Naive B cell (primary cell): ENCODE measurements at regions not wholly inside any gene's neighbourhood (a gene's known extent, or its start where the extent isn't known, plus 50 kb on each side); places are given as distances from the start of the nearest gene placed in this dataset.
"Not testable (repeated sequence)": the region's sequence is repeated elsewhere in the genome, so short reads cannot be mapped to it uniquely, and the experiment has no call there.

ENCODE experiments used
- ATAC-seq, 2 donors: fragments of 150-1000 bp; cut with Tn5 transposase; 2 replicates each; pipeline ENCODE4 v1.10.0; 2021; ENCODE audit warnings: low read depth in 2 of 2, mild to moderate bottlenecking in 2 of 2, moderate library complexity in 2 of 2
- DNase-seq: peaks from one replicate; pipeline ENCODE4 v3.0.0; 2022
- H3K27ac Mint-ChIP-seq, 6 donors: one replicate each; pipeline ENCODE4 v1.8.0; 2020 to 2022; ENCODE audit warnings: mild to moderate bottlenecking in 6 of 6, mixed read lengths in 6 of 6, moderate library complexity in 5 of 6, inconsistent platforms in 2 of 6
- H3K27me3 Mint-ChIP-seq, 3 donors: one replicate each; pipeline ENCODE4 v1.8.0; 2021 to 2022; ENCODE audit warnings: mixed read lengths in 3 of 3, mild to moderate bottlenecking in 1 of 3
- H3K36me3 Mint-ChIP-seq, 2 donors: one replicate each; pipeline ENCODE4 v1.8.0; 2020 to 2022; ENCODE audit warnings: mixed read lengths in 2 of 2, inconsistent platforms in 1 of 2, mild to moderate bottlenecking in 1 of 2
- H3K4me1 Mint-ChIP-seq, 3 donors: one replicate each; pipeline ENCODE4 v1.8.0; 2020 to 2022; ENCODE audit warnings: mixed read lengths in 3 of 3, inconsistent platforms in 1 of 3, mild to moderate bottlenecking in 1 of 3, moderate library complexity in 1 of 3
- H3K4me3 Mint-ChIP-seq, 8 donors: one replicate each; pipeline ENCODE4 v1.8.0; 2020 to 2022; ENCODE audit warnings: mild to moderate bottlenecking in 8 of 8, mixed read lengths in 8 of 8, moderate library complexity in 8 of 8, inconsistent platforms in 2 of 8
- H3K9me3 Mint-ChIP-seq, 7 donors: one replicate each; pipeline ENCODE4 v1.8.0; 2020 to 2022; ENCODE audit warnings: mixed read lengths in 7 of 7, mild to moderate bottlenecking in 5 of 7, inconsistent platforms in 2 of 7, moderate library complexity in 1 of 7

DNA sequence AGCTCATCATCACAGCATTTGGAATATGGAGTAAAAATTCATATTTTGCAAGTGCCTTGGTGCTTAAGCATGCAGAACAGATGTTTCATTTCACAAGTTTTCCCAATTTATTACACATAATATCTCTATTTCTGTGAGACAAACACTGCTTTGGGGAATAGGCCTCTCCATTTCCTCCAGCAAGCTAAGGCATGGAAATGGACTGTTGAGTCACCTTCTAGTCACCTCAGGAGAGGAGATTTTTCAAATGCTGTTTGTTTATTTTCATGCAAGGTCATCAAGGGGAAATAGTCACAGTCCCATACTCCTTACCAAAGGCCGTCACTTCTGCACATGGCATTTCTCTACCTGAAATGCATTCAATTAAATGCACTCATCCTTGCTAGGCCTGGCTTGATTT, 57.4 kb upstream of the NUTM2D start:
- H3K4me3 Mint-ChIP-seq, H3K27ac Mint-ChIP-seq, DNase-seq, H3K9me3 Mint-ChIP-seq, ATAC-seq, H3K27me3 Mint-ChIP-seq, H3K4me1 Mint-ChIP-seq, H3K36me3 Mint-ChIP-seq: not testable (repeated sequence)

DNA sequence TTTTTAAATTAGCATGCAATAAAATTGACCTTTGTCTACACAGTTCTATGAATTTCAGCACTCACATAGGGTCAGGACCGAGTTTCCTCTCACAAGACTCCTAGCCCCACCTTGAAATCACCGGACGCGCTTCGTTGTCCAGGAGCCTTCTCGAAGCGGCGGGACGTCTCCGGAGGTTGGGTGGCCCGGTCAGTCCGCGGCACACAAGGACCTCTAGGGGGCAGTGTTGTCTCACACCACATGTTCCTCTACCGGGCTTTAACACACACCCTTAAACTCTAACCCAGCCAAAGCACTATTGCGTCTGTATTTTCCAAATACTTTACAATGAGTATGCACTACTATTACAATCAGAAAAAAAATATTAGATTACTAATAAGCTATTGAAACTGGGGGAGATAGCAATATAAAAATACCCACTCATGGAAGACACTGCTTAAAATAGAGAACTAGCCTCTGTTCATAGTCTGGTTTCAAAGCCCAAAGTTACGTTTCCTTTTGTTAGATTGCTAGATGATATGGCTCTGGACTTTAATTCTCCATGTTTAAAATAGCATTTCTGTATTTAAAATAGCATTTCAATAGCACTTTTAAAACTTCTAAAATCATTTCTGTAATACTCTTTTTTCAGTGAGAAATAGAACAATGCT, 56.0 kb upstream of the NUTM2D start:
- not testable (repeated sequence) for H3K27me3 Mint-ChIP-seq, H3K36me3 Mint-ChIP-seq, H3K9me3 Mint-ChIP-seq, H3K4me3 Mint-ChIP-seq, H3K27ac Mint-ChIP-seq, H3K4me1 Mint-ChIP-seq
- DNase-seq (peak; percentile 22), ATAC-seq (peak; percentile 95 to 98)

DNA sequence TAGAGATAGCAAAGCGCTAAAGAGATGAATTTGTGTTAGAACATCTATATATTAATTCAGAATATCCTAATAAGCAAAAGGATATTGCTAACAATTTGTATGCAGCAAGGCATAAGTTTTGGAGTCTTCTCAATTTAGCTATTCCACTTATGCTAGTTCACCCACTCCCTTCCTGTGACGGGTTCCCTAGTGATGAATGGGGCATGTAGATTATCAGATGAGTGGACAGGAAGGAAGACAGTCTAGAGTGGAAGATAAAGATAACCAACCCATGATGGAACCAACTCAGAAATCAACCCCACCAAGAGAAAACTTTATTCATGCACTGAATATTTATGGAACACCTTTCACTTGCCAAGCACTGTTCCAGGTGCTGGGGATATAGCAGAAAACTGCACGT, 55.4 kb upstream of the NUTM2D start:
- H3K27ac Mint-ChIP-seq, ATAC-seq, H3K36me3 Mint-ChIP-seq, H3K4me1 Mint-ChIP-seq, H3K4me3 Mint-ChIP-seq, H3K27me3 Mint-ChIP-seq, H3K9me3 Mint-ChIP-seq, DNase-seq: not testable (repeated sequence)

DNA sequence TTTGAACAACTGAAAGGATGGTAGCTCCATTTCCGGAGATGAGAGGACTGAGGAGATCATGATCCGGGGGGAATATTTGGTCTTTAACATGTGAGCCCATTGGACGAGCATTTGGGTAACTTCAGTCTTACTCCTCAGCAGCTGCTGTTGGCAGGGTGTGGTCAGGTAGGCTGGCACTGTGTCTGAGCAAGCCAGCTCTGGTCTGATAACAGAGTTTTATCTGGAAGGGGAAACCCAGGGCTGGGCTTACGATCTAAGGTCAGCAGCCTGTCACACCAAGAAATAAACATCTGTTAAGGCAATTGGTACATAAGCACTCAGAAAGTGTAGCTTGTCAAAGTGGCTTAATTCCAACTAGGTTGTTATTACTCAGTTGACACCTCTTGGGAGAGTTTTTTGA, 53.8 kb upstream of the NUTM2D start:
- H3K36me3 Mint-ChIP-seq, ATAC-seq, H3K4me3 Mint-ChIP-seq, H3K4me1 Mint-ChIP-seq, H3K27ac Mint-ChIP-seq, DNase-seq, H3K9me3 Mint-ChIP-seq, H3K27me3 Mint-ChIP-seq: not testable (repeated sequence)

DNA sequence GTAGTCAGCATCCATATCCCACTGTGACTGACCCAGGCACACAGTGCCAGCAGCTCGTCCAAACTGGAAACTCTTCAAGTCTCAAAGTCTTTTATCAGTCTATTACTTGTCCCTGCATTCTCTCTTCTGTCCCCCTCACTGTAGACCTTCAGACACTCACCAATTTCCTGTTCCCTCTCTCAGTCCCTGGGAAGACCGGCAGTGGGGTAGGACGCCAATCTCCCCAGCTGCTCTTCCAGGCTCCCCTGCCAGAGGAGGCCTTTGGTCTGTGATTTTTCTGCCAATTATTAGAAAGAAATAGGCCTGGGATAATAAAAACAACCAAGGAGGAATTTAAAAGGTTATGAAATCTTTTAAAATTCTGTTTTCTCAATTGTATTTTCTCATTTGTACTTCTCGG, 50.9 kb upstream of the NUTM2D start:
- H3K27ac Mint-ChIP-seq, H3K9me3 Mint-ChIP-seq, H3K36me3 Mint-ChIP-seq, H3K4me3 Mint-ChIP-seq, H3K4me1 Mint-ChIP-seq, H3K27me3 Mint-ChIP-seq, ATAC-seq, DNase-seq: not testable (repeated sequence)
